Activated naive CD8-positive, alpha-beta T cell treated with anti-CD3 and anti-CD28 coated beads, Interleukin-2, amount 10 ng/mL, durations not matched to agents 7 days and 5 days (primary cell): ENCODE measurements at regions not wholly inside any gene's neighbourhood (a gene's known extent, or its start where the extent isn't known, plus 50 kb on each side); places are given as distances from the start of the nearest gene placed in this dataset.

Source experiments
- ATAC-seq: fragments of 150-1000 bp; cut with Tn5 transposase; one replicate; pipeline ENCODE4 v1.10.0; 2021; ENCODE audit warnings: low read depth, moderate library complexity
- POLR2A ChIA-PET: fragments of 350-600 bp; sonication (Branson Sonifier 250); formaldehyde crosslinking; loops from one replicate; lab custom pipeline; 2021; ENCODE audit warnings: antibody characterized with exemption; lab: Charles Lee
- DNase-seq: peaks from one replicate; pipeline ENCODE4 v3.0.0; 2021
- H3K27ac Mint-ChIP-seq: one replicate; pipeline ENCODE4 v1.8.0; 2022; ENCODE audit warnings: mild to moderate bottlenecking, mixed read lengths
- H3K27me3 Mint-ChIP-seq: one replicate; pipeline ENCODE4 v1.8.0; 2022; ENCODE audit warnings: mild to moderate bottlenecking, moderate library complexity, mixed read lengths
- H3K36me3 Mint-ChIP-seq: one replicate; pipeline ENCODE4 v1.8.0; 2021; ENCODE audit warnings: mild to moderate bottlenecking, mixed read lengths
- H3K4me1 Mint-ChIP-seq: one replicate; pipeline ENCODE4 v1.8.0; 2021; ENCODE audit warnings: mixed read lengths
- H3K4me3 Mint-ChIP-seq: one replicate; pipeline ENCODE4 v1.8.0; 2022; ENCODE audit warnings: mild to moderate bottlenecking, moderate library complexity, mixed read lengths
- H3K9me3 Mint-ChIP-seq: one replicate; pipeline ENCODE4 v1.8.0; 2021; ENCODE audit warnings: mixed read lengths

GRCh38 chr20:6863355-6863754 is 95.9 kb downstream of the BMP2 start:
- no peak for DNase-seq
- H3K9me3 Mint-ChIP-seq: no peaks in the 10 kb centered on the region
- no peaks in the 10 kb centered on the region for H3K27me3 Mint-ChIP-seq
- no peaks in the 10 kb centered on the region for H3K36me3 Mint-ChIP-seq
- no peak for ATAC-seq
- POLR2A ChIA-PET: no interaction called here
- no peak overlapping the region for H3K27ac Mint-ChIP-seq
- H3K4me3 Mint-ChIP-seq: no peak overlapping the region
- H3K4me1 Mint-ChIP-seq: no peaks in the 10 kb centered on the region

GRCh38 chr20:6863798-6864201 is 96.3 kb downstream of the BMP2 start:
- H3K27ac Mint-ChIP-seq: no peak overlapping the region
- H3K4me1 Mint-ChIP-seq: no peaks in the 10 kb centered on the region
- DNase-seq (no peak), ATAC-seq (no peak)
- H3K4me3 Mint-ChIP-seq: no peak overlapping the region
- no peaks in the 10 kb centered on the region for H3K27me3 Mint-ChIP-seq
- POLR2A ChIA-PET: no interaction called here
- H3K9me3 Mint-ChIP-seq: no peaks in the 10 kb centered on the region
- H3K36me3 Mint-ChIP-seq: no peaks in the 10 kb centered on the region

GRCh38 chr20:6864740-6865139 is 97.3 kb downstream of the BMP2 start:
- H3K27me3 Mint-ChIP-seq: no peaks in the 10 kb centered on the region
- H3K9me3 Mint-ChIP-seq: no peaks in the 10 kb centered on the region
- DNase-seq: no peak
- H3K4me1 Mint-ChIP-seq: no peaks in the 10 kb centered on the region
- H3K36me3 Mint-ChIP-seq: no peaks in the 10 kb centered on the region
- H3K4me3 Mint-ChIP-seq: no peak overlapping the region
- no peak for ATAC-seq
- no peak overlapping the region for H3K27ac Mint-ChIP-seq
- POLR2A ChIA-PET: no interaction called here

- H3K27me3 Mint-ChIP-seq: no peaks in the 10 kb centered on the region
- H3K27ac Mint-ChIP-seq: no peak overlapping the region
- no peaks in the 10 kb centered on the region for H3K9me3 Mint-ChIP-seq
- no peaks in the 10 kb centered on the region for H3K4me1 Mint-ChIP-seq
- ATAC-seq (no peak), DNase-seq (no peak)
- H3K4me3 Mint-ChIP-seq: no peak overlapping the region
- no peaks in the 10 kb centered on the region for H3K36me3 Mint-ChIP-seq
- POLR2A ChIA-PET: no interaction called here
Measured at GRCh38 chr20:6866741-6867140, 99.3 kb downstream of the BMP2 start.

GRCh38 chr20:6868861-6869260 is 101.4 kb downstream of the BMP2 start:
- Mint-ChIP-seq H3K4me1 (no peaks in the 10 kb centered on the region), H3K27ac (no peak overlapping the region), H3K4me3 (no peak overlapping the region), H3K27me3 (no peaks in the 10 kb centered on the region), H3K36me3 (no peaks in the 10 kb centered on the region), H3K9me3 (no peaks in the 10 kb centered on the region)
- POLR2A ChIA-PET: no interaction called here
- ATAC-seq (no peak), DNase-seq (no peak)

- POLR2A ChIA-PET: no interaction called here
- no peaks in the 10 kb centered on the region for H3K4me1 Mint-ChIP-seq
- no peaks in the 10 kb centered on the region for H3K27me3 Mint-ChIP-seq
Measured at GRCh38 chr20:6870559-6870958, 103.1 kb downstream of the BMP2 start.

GRCh38 chr20:6877633-6878032 is 110.1 kb downstream of the BMP2 start:
- H3K9me3 Mint-ChIP-seq: no peaks in the 10 kb centered on the region
- no peak for DNase-seq
- ATAC-seq: no peak
- POLR2A ChIA-PET: no interaction called here
- no peaks in the 10 kb centered on the region for H3K4me1 Mint-ChIP-seq
- no peak overlapping the region for H3K27ac Mint-ChIP-seq
- H3K4me3 Mint-ChIP-seq: no peak overlapping the region
- H3K27me3 Mint-ChIP-seq: no peaks in the 10 kb centered on the region
- H3K36me3 Mint-ChIP-seq: no peaks in the 10 kb centered on the region

More at GRCh38 chr20:6870559-6870958, 103.1 kb downstream of the BMP2 start:
- ATAC-seq (no peak), DNase-seq (no peak)
- Mint-ChIP-seq H3K4me3 (no peak overlapping the region), H3K27ac (no peak overlapping the region), H3K9me3 (no peaks in the 10 kb centered on the region), H3K36me3 (no peaks in the 10 kb centered on the region)

- H3K9me3 Mint-ChIP-seq: peaks cover 4% of the 10 kb centered on the region
Measured at GRCh38 chr20:6882561-6883291, 115.2 kb downstream of the BMP2 start.

GRCh38 chr20:6884114-6884513 is 116.6 kb downstream of the BMP2 start:
- Mint-ChIP-seq H3K9me3 (peaks cover 4% of the 10 kb centered on the region), H3K4me1 (no peaks in the 10 kb centered on the region), H3K27ac (no peak overlapping the region), H3K27me3 (no peaks in the 10 kb centered on the region), H3K4me3 (no peak overlapping the region), H3K36me3 (no peaks in the 10 kb centered on the region)
- DNase-seq: no peak
- POLR2A ChIA-PET: no interaction called here
- ATAC-seq: no peak

More at GRCh38 chr20:6882561-6883291, 115.2 kb downstream of the BMP2 start:
- H3K4me1 Mint-ChIP-seq: no peaks in the 10 kb centered on the region
- POLR2A ChIA-PET: no interaction called here
- DNase-seq (no peak), ATAC-seq (no peak)
- no peak overlapping the region for H3K4me3 Mint-ChIP-seq
- no peaks in the 10 kb centered on the region for H3K27me3 Mint-ChIP-seq
- no peak overlapping the region for H3K27ac Mint-ChIP-seq
- no peaks in the 10 kb centered on the region for H3K36me3 Mint-ChIP-seq

- POLR2A ChIA-PET: no interaction called here
- Mint-ChIP-seq H3K36me3 (no peaks in the 10 kb centered on the region), H3K4me1 (no peaks in the 10 kb centered on the region), H3K9me3 (peaks cover 4% of the 10 kb centered on the region), H3K27ac (no peak overlapping the region), H3K4me3 (no peak overlapping the region), H3K27me3 (no peaks in the 10 kb centered on the region)
- ATAC-seq (no peak), DNase-seq (no peak)
Measured at GRCh38 chr20:6886065-6886729, 118.7 kb downstream of the BMP2 start.

GRCh38 chr20:6887966-6888365 is 120.5 kb downstream of the BMP2 start:
- peaks cover 9% of the 10 kb centered on the region for H3K9me3 Mint-ChIP-seq
- POLR2A ChIA-PET: no interaction called here
- DNase-seq: no peak
- H3K27me3 Mint-ChIP-seq: no peaks in the 10 kb centered on the region
- H3K27ac Mint-ChIP-seq: no peak overlapping the region
- H3K36me3 Mint-ChIP-seq: no peaks in the 10 kb centered on the region
- H3K4me1 Mint-ChIP-seq: no peaks in the 10 kb centered on the region
- H3K4me3 Mint-ChIP-seq: no peak overlapping the region
- no peak for ATAC-seq

GRCh38 chr20:6888736-6889395 is 121.4 kb downstream of the BMP2 start:
- H3K4me3 Mint-ChIP-seq: no peak overlapping the region
- no peaks in the 10 kb centered on the region for H3K4me1 Mint-ChIP-seq
- peaks cover 9% of the 10 kb centered on the region for H3K9me3 Mint-ChIP-seq
- no peaks in the 10 kb centered on the region for H3K27me3 Mint-ChIP-seq
- no peaks in the 10 kb centered on the region for H3K36me3 Mint-ChIP-seq
- H3K27ac Mint-ChIP-seq: no peak overlapping the region
- DNase-seq: no peak
- POLR2A ChIA-PET: no interaction called here
- ATAC-seq: no peak

GRCh38 chr20:6892724-6893123 is 125.2 kb downstream of the BMP2 start:
- no peaks in the 10 kb centered on the region for H3K27me3 Mint-ChIP-seq
- no peak for ATAC-seq
- H3K4me1 Mint-ChIP-seq: no peaks in the 10 kb centered on the region
- DNase-seq: no peak
- H3K4me3 Mint-ChIP-seq: no peak overlapping the region
- H3K9me3 Mint-ChIP-seq: peaks cover 5% of the 10 kb centered on the region
- H3K36me3 Mint-ChIP-seq: no peaks in the 10 kb centered on the region
- POLR2A ChIA-PET: no interaction called here
- H3K27ac Mint-ChIP-seq: no peak overlapping the region

- no peaks in the 10 kb centered on the region for H3K36me3 Mint-ChIP-seq
- POLR2A ChIA-PET: no interaction called here
- H3K27ac Mint-ChIP-seq: no peak overlapping the region
Measured at GRCh38 chr20:6898928-6899327, 131.4 kb downstream of the BMP2 start.

More at GRCh38 chr20:6898928-6899327, 131.4 kb downstream of the BMP2 start:
- Mint-ChIP-seq H3K9me3 (peaks cover 2% of the 10 kb centered on the region), H3K4me1 (no peaks in the 10 kb centered on the region), H3K27me3 (no peaks in the 10 kb centered on the region), H3K4me3 (no peak overlapping the region)
- ATAC-seq (no peak), DNase-seq (no peak)
